ENCODE measurements at regions not wholly inside any gene's neighbourhood (a gene's known extent, or its start where the extent isn't known, plus 50 kb on each side); places are given as distances from the start of the nearest gene placed in this dataset.

GRCh38 chr3:56985878-56986277 is 74.6 kb upstream of the SPATA12 start:
- BruUV-seq (replicated peaks) = no TSS peak

GRCh38 chr3:56985460-56985859 is 75.0 kb upstream of the SPATA12 start:
- H3K4me3 ChIP-seq (ENCODE audit: low read depth in 2 of 2, low read length in 2 of 2) = no peak overlapping the region
- H3K4me1 ChIP-seq (ENCODE audit: control insufficient read depth, insufficient read depth, low read length) = peaks cover 8% of the 10 kb centered on the region
- no TSS peak for BruUV-seq (replicated peaks)
- ATAC-seq = no peak
- H3K27ac ChIP-seq (ENCODE audit: low read length) = no peak overlapping the region
- TF ChIP-seq SIN3A (IDR thresholded peaks at IDR 0.05; ENCODE audit: borderline replicate concordance, insufficient read depth, low read depth, low read length) (no peak), CTCF (IDR thresholded peaks at IDR 0.05) (no peak), TCF7L2 (IDR thresholded peaks at IDR 0.05; ENCODE audit: low read depth, low read length) (no peak), POLR2AphosphoS5 (IDR thresholded peaks at IDR 0.05; ENCODE audit: low read depth, low read length) (no peak), REST (IDR thresholded peaks at IDR 0.05; ENCODE audit: insufficient read depth in 1 of 2, low read depth in 2 of 2, low read length in 1 of 2) (no peak)
- no peaks in the 10 kb centered on the region for H3K9me3 ChIP-seq (ENCODE audit: control insufficient read depth, insufficient read depth, low read depth, low read length)
- in situ Hi-C loops (cut with HindIII; ENCODE audit: low pct_unique_long_range_greater_than_20kb, low sequenced_read_pairs) = loop anchor here (25.0 kb wide), 1 partner anchor 102 kb away; no protein-coding TSS in a partner anchor
- DNase-seq (ENCODE audit: low read depth, low spot score) = no peak
- no peaks in the 10 kb centered on the region for H3K36me3 ChIP-seq (ENCODE audit: control insufficient read depth, insufficient read depth, low read length)
- CTCF ChIA-PET = interaction anchor here (0.6 kb wide), 1 partner anchor 249 kb away, joined by 5 read pairs; no protein-coding TSS in a partner anchor
- intact Hi-C loops (cut with micrococcal nuclease; ENCODE audit: unreplicated experiment) = loop anchor here (5.0 kb wide), 1 partner anchor 183 kb away; the partner anchor contains the start of gene ARHGEF3
- POLR2A ChIA-PET = no interaction called here
- no peaks in the 10 kb centered on the region for H3K27me3 ChIP-seq (ENCODE audit: control insufficient read depth, insufficient read depth, low read length)

More at GRCh38 chr3:56985878-56986277, 74.6 kb upstream of the SPATA12 start:
- Histone ChIP-seq H3K27ac (ENCODE audit: low read length) (no peak overlapping the region), H3K9me3 (ENCODE audit: control insufficient read depth, insufficient read depth, low read depth, low read length) (no peaks in the 10 kb centered on the region), H3K36me3 (ENCODE audit: control insufficient read depth, insufficient read depth, low read length) (no peaks in the 10 kb centered on the region), H3K4me3 (ENCODE audit: low read depth in 2 of 2, low read length in 2 of 2) (no peak overlapping the region), H3K4me1 (ENCODE audit: control insufficient read depth, insufficient read depth, low read length) (peaks cover 8% of the 10 kb centered on the region), H3K27me3 (ENCODE audit: control insufficient read depth, insufficient read depth, low read length) (no peaks in the 10 kb centered on the region)
- no peak for TF ChIP-seq TCF7L2 (IDR thresholded peaks at IDR 0.05; ENCODE audit: low read depth, low read length)
- ChIA-PET CTCF (no interaction called here), POLR2A (no interaction called here)
- intact Hi-C loops (cut with micrococcal nuclease; ENCODE audit: unreplicated experiment) = loop anchor here (5.0 kb wide), 1 partner anchor 184 kb away; the partner anchor contains the start of gene ARHGEF3
- in situ Hi-C loops (cut with HindIII; ENCODE audit: low pct_unique_long_range_greater_than_20kb, low sequenced_read_pairs) = loop anchor here (25.0 kb wide), 1 partner anchor 101 kb away; no protein-coding TSS in a partner anchor
- ATAC-seq (no peak), DNase-seq (ENCODE audit: low read depth, low spot score) (no peak)

GRCh38 chr3:56983427-56983826 is 77.0 kb upstream of the SPATA12 start:
- Histone ChIP-seq H3K27me3 (ENCODE audit: control insufficient read depth, insufficient read depth, low read length) (no peaks in the 10 kb centered on the region), H3K9me3 (ENCODE audit: control insufficient read depth, insufficient read depth, low read depth, low read length) (no peaks in the 10 kb centered on the region), H3K4me3 (ENCODE audit: low read depth in 2 of 2, low read length in 2 of 2) (no peak overlapping the region), H3K36me3 (ENCODE audit: control insufficient read depth, insufficient read depth, low read length) (no peaks in the 10 kb centered on the region), H3K4me1 (ENCODE audit: control insufficient read depth, insufficient read depth, low read length) (peaks cover 2% of the 10 kb centered on the region), H3K27ac (ENCODE audit: low read length) (no peak overlapping the region)
- ATAC-seq (no peak), DNase-seq (ENCODE audit: low read depth, low spot score) (no peak)
- POLR2A ChIA-PET = no interaction called here
- intact Hi-C loops (cut with micrococcal nuclease; ENCODE audit: unreplicated experiment) = no loop called here
- no peak for TF ChIP-seq REST (IDR thresholded peaks at IDR 0.05; ENCODE audit: insufficient read depth in 1 of 2, low read depth in 2 of 2, low read length in 1 of 2)
- TF ChIP-seq POLR2AphosphoS5 (IDR thresholded peaks at IDR 0.05; ENCODE audit: low read depth, low read length) = no peak
- no peak for TF ChIP-seq SIN3A (IDR thresholded peaks at IDR 0.05; ENCODE audit: borderline replicate concordance, insufficient read depth, low read depth, low read length)
- no peak for TF ChIP-seq TCF7L2 (IDR thresholded peaks at IDR 0.05; ENCODE audit: low read depth, low read length)
- TF ChIP-seq CTCF (IDR thresholded peaks at IDR 0.05) = no peak
- in situ Hi-C loops (cut with HindIII; ENCODE audit: low pct_unique_long_range_greater_than_20kb, low sequenced_read_pairs) = loop anchor here (25.0 kb wide), 1 partner anchor 104 kb away; no protein-coding TSS in a partner anchor
- CTCF ChIA-PET = no interaction called here
- BruUV-seq (replicated peaks) = no TSS peak
